Astrocyte (in vitro differentiated cells and primary cell): ENCODE measurements at regions not wholly inside any gene's neighbourhood (a gene's known extent, or its start where the extent isn't known, plus 50 kb on each side); places are given as distances from the start of the nearest gene placed in this dataset.
"Not testable (repeated sequence)": the region's sequence is repeated elsewhere in the genome, so short reads cannot be mapped to it uniquely, and the experiment has no call there.

Source experiments
- DNase-seq: peaks from one replicate; pipeline ENCODE4 v3.0.0-alpha.2; 2010; ENCODE audit warnings: low read depth
- FAIRE-seq: peaks from 2 replicates; lab custom pipeline; 2011; peaks lifted over from hg19 to GRCh38; lab: Jason Lieb, UNC
- H2AFZ ChIP-seq: 2 replicates; pipeline ENCODE4 v1.6.0; 2012; ENCODE audit warnings: low read depth, low read length, inconsistent platforms
- H3K27ac ChIP-seq: 2 replicates; pipeline ENCODE4 v1.5.1; 2011; ENCODE audit warnings: low read depth, low read length, inconsistent platforms
- H3K27me3 ChIP-seq: 2 replicates; pipeline ENCODE4 v1.6.0; 2011; ENCODE audit warnings: low read length, inconsistent platforms; ENCODE audit not compliant: insufficient read depth
- H3K36me3 ChIP-seq: 2 replicates; pipeline ENCODE4 v1.5.1; 2011; ENCODE audit warnings: low read length, inconsistent platforms; ENCODE audit not compliant: insufficient read depth
- H3K4me1 ChIP-seq: 2 replicates; pipeline ENCODE4 v1.5.1; 2011; ENCODE audit warnings: low read length, inconsistent platforms; ENCODE audit not compliant: insufficient read depth
- H3K4me2 ChIP-seq: 2 replicates; pipeline ENCODE4 v1.6.0; 2012; ENCODE audit warnings: low read length, inconsistent platforms
- H3K4me3 ChIP-seq: 2 replicates; pipeline ENCODE4 v1.5.1; 2011; ENCODE audit warnings: low read depth, mild to moderate bottlenecking, low read length, inconsistent platforms; ENCODE audit not compliant: insufficient read depth
- H3K79me2 ChIP-seq: 2 replicates; pipeline ENCODE4 v1.6.0; 2012; ENCODE audit warnings: mild to moderate bottlenecking, low read length, inconsistent platforms; ENCODE audit not compliant: insufficient read depth
- H3K9ac ChIP-seq: 2 replicates; pipeline ENCODE4 v1.6.0; 2012; ENCODE audit warnings: mild to moderate bottlenecking, low read length, inconsistent platforms
- H3K9me3 ChIP-seq: 2 replicates; pipeline ENCODE4 v1.5.1; 2012; ENCODE audit warnings: low read depth, mild to moderate bottlenecking, low read length, inconsistent platforms; ENCODE audit not compliant: insufficient read depth
- H4K20me1 ChIP-seq: 2 replicates; pipeline ENCODE4 v1.6.0; 2012; ENCODE audit warnings: low read length, inconsistent platforms; ENCODE audit not compliant: insufficient read depth
- H3K27ac Mint-ChIP-seq: one replicate; pipeline ENCODE4 v1.8.0; 2021; ENCODE audit warnings: mild to moderate bottlenecking, mixed read lengths; ENCODE audit not compliant: unreplicated experiment
- H3K27me3 Mint-ChIP-seq: one replicate; pipeline ENCODE4 v1.8.0; 2021; ENCODE audit warnings: low read depth, mixed read lengths; ENCODE audit not compliant: unreplicated experiment
- H3K36me3 Mint-ChIP-seq: one replicate; pipeline ENCODE4 v1.8.0; 2021; ENCODE audit warnings: low read depth, mixed read lengths; ENCODE audit not compliant: unreplicated experiment
- H3K4me1 Mint-ChIP-seq: one replicate; pipeline ENCODE4 v1.8.0; 2021; ENCODE audit warnings: low read depth, mixed read lengths; ENCODE audit not compliant: unreplicated experiment
- H3K4me3 Mint-ChIP-seq: one replicate; pipeline ENCODE4 v1.8.0; 2021; ENCODE audit warnings: mild to moderate bottlenecking, moderate library complexity, mixed read lengths; ENCODE audit not compliant: unreplicated experiment
- H3K9me3 Mint-ChIP-seq: one replicate; pipeline ENCODE4 v1.8.0; 2021; ENCODE audit warnings: mild to moderate bottlenecking, mixed read lengths; ENCODE audit not compliant: unreplicated experiment
- EZH2 ChIP-seq: IDR thresholded peaks from 2 replicates; pipeline ENCODE4 v1.6.1; 2012; ENCODE audit warnings: mild to moderate bottlenecking, low read length, inconsistent platforms; ENCODE audit not compliant: insufficient read depth
- TF ChIP-seq, protein P1 (sequence below): IDR thresholded peaks from 2 replicates; pipeline ENCODE4 v1.5.1; 2011; ENCODE audit warnings: low read depth, mild to moderate bottlenecking, inconsistent platforms, low read length, moderate library complexity; ENCODE audit not compliant: insufficient read depth

DNA sequence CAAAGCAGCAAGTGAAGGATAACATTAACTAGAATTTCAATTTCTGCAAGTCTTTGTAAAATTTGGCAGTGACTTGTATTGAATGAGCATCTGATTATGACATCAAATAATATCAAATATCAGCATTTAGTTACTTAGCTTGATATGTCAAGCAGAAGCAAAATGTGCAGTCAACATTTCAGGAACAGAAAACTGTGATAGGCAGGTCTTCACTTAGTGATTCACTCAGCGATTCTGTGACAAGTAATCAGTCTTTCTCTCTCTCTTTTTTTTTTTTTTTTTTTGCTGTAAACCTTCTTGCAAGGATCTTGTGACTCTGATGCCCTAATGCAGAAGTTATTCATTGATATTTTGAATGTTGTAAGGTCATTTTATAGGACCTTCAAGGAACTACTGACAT lies 307.1 kb downstream of the MTERF1 start:
- Histone ChIP-seq H3K79me2 (no peaks in the 10 kb centered on the region), H3K4me3 (no peak overlapping the region), H3K4me1 (no peaks in the 10 kb centered on the region), H2AFZ (no peak overlapping the region), H3K4me2 (no peak overlapping the region), H3K9me3 (no peaks in the 10 kb centered on the region), H3K27me3 (no peaks in the 10 kb centered on the region), H4K20me1 (no peaks in the 10 kb centered on the region), H3K27ac (no peak overlapping the region), H3K36me3 (no peaks in the 10 kb centered on the region), H3K9ac (no peak overlapping the region)
- H3K27me3 Mint-ChIP-seq, result no peaks in the 10 kb centered on the region
- H3K4me3 Mint-ChIP-seq, result no peak overlapping the region
- H3K27ac Mint-ChIP-seq, result no peak overlapping the region
- no peak for DNase-seq
- no peaks in the 10 kb centered on the region for H3K4me1 Mint-ChIP-seq
- no peak for FAIRE-seq
- H3K9me3 Mint-ChIP-seq, result no peaks in the 10 kb centered on the region
- TF ChIP-seq, protein P1, sequence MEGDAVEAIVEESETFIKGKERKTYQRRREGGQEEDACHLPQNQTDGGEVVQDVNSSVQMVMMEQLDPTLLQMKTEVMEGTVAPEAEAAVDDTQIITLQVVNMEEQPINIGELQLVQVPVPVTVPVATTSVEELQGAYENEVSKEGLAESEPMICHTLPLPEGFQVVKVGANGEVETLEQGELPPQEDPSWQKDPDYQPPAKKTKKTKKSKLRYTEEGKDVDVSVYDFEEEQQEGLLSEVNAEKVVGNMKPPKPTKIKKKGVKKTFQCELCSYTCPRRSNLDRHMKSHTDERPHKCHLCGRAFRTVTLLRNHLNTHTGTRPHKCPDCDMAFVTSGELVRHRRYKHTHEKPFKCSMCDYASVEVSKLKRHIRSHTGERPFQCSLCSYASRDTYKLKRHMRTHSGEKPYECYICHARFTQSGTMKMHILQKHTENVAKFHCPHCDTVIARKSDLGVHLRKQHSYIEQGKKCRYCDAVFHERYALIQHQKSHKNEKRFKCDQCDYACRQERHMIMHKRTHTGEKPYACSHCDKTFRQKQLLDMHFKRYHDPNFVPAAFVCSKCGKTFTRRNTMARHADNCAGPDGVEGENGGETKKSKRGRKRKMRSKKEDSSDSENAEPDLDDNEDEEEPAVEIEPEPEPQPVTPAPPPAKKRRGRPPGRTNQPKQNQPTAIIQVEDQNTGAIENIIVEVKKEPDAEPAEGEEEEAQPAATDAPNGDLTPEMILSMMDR, result no peak
- TF ChIP-seq EZH2, result no peak
- no peaks in the 10 kb centered on the region for H3K36me3 Mint-ChIP-seq

DNA sequence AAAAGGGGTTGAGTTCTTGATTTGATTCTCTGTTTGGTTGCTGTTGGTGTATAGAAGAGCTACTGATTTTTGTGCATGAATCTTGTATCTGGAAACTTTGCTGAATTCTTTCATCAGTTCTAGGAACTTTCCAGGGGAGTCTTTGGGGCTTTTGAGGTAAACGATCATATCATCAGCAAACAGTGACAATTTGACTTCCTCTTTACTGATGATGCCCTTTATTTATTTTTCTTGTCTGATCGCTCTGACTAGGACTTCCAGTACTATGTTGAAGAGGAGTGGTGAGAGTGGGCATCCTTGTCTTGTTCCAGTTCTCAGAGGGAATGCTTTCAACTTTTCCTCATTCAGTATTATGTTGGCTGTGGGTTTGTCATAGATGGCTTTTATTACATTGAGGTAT lies 304.0 kb downstream of the MTERF1 start:
- not testable (repeated sequence) for DNase-seq, H3K4me1 Mint-ChIP-seq, H3K27me3 Mint-ChIP-seq, H3K27me3 ChIP-seq, H2AFZ ChIP-seq, H3K4me3 Mint-ChIP-seq, H3K4me1 ChIP-seq, H3K27ac Mint-ChIP-seq, H3K4me2 ChIP-seq, H3K4me3 ChIP-seq, H3K36me3 ChIP-seq, FAIRE-seq, H3K27ac ChIP-seq, H3K36me3 Mint-ChIP-seq, H4K20me1 ChIP-seq, H3K79me2 ChIP-seq, H3K9me3 Mint-ChIP-seq, H3K9me3 ChIP-seq, H3K9ac ChIP-seq

DNA sequence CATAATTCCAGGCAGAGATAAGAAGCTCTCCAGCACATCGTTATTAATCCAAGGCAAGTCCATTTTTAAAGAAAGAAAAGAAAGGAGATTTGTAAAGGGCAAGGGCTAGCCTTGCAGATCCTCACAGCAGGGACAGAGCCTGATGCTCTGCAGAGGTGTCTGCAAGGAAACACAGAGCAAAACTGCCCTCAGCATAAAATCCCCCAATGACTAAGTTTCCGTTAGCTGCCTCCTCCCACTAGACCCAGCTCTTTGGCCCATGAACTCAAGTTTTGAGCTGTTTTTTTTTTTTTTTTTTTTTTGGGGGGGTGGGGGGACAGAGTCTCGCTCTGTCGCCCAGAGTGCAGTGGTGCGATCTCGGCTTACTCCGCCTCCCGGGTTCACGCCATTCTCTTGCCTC lies 300.7 kb downstream of the MTERF1 start:
- Histone ChIP-seq H3K27me3 (no peaks in the 10 kb centered on the region), H2AFZ (no peak overlapping the region), H3K4me1 (no peaks in the 10 kb centered on the region), H3K9ac (no peak overlapping the region), H3K4me2 (no peak overlapping the region), H3K27ac (no peak overlapping the region), H4K20me1 (no peaks in the 10 kb centered on the region), H3K9me3 (no peaks in the 10 kb centered on the region), H3K79me2 (no peaks in the 10 kb centered on the region), H3K36me3 (no peaks in the 10 kb centered on the region), H3K4me3 (no peak overlapping the region)
- no peak for DNase-seq
- no peaks in the 10 kb centered on the region for H3K36me3 Mint-ChIP-seq
- H3K27me3 Mint-ChIP-seq, result no peaks in the 10 kb centered on the region
- peaks cover 3% of the 10 kb centered on the region for H3K9me3 Mint-ChIP-seq
- no peak overlapping the region for H3K4me3 Mint-ChIP-seq
- FAIRE-seq, result no peak
- H3K27ac Mint-ChIP-seq, result no peak overlapping the region
- no peak for TF ChIP-seq EZH2
- no peaks in the 10 kb centered on the region for H3K4me1 Mint-ChIP-seq
